Fibroblast of skin of left quadriceps (primary cell): ENCODE measurements at regions not wholly inside any gene's neighbourhood (a gene's known extent, or its start where the extent isn't known, plus 50 kb on each side); places are given as distances from the start of the nearest gene placed in this dataset.

Source experiments
- DNase-seq, 2 experiments: peaks; one replicate each; pipeline ENCODE4 v3.0.0-alpha.2; 2013; ENCODE audit warnings: low read depth in 2 of 2

GRCh38 chr6:91711518-91711917 lies 1124.6 kb upstream of the MAP3K7 start:
- DNase-seq: no peak

- no peak for DNase-seq
Measured at GRCh38 chr6:91710342-91710741, 1123.5 kb upstream of the MAP3K7 start.

GRCh38 chr6:91708534-91708933 lies 1121.7 kb upstream of the MAP3K7 start:
- DNase-seq: no peak

- no peak for DNase-seq
Measured at GRCh38 chr6:91705646-91706045, 1118.8 kb upstream of the MAP3K7 start.

GRCh38 chr6:91704531-91704930 lies 1117.7 kb upstream of the MAP3K7 start:
- peak; percentile 30 to 34 for DNase-seq

GRCh38 chr6:91697010-91697695 lies 1110.3 kb upstream of the MAP3K7 start:
- no peak for DNase-seq

- DNase-seq: no peak
Measured at GRCh38 chr6:91695221-91695620, 1108.3 kb upstream of the MAP3K7 start.

GRCh38 chr6:91694016-91694654 lies 1107.3 kb upstream of the MAP3K7 start:
- peak in 1 of 2 experiments; percentile 2 for DNase-seq

- no peak for DNase-seq
Measured at GRCh38 chr6:91691449-91691848, 1104.6 kb upstream of the MAP3K7 start.

GRCh38 chr6:91683240-91683639 lies 1096.4 kb upstream of the MAP3K7 start:
- no peak for DNase-seq

GRCh38 chr6:91681296-91681695 lies 1094.4 kb upstream of the MAP3K7 start:
- DNase-seq: no peak

GRCh38 chr6:91678679-91679446 lies 1092.0 kb upstream of the MAP3K7 start:
- DNase-seq: no peak

- no peak for DNase-seq
Measured at GRCh38 chr6:91672201-91672600, 1085.3 kb upstream of the MAP3K7 start.

- DNase-seq: no peak
Measured at GRCh38 chr6:91669871-91670268, 1083.0 kb upstream of the MAP3K7 start.

- no peak for DNase-seq
Measured at GRCh38 chr6:91669154-91669870, 1082.4 kb upstream of the MAP3K7 start.

- no peak for DNase-seq
Measured at GRCh38 chr6:91667596-91667995, 1080.7 kb upstream of the MAP3K7 start.

- DNase-seq: no peak
Measured at GRCh38 chr6:91664327-91664959, 1077.6 kb upstream of the MAP3K7 start.

GRCh38 chr6:91660893-91661292 lies 1074.0 kb upstream of the MAP3K7 start:
- DNase-seq: no peak

- DNase-seq: no peak
Measured at GRCh38 chr6:91659891-91660290, 1073.0 kb upstream of the MAP3K7 start.

GRCh38 chr6:91654793-91655192 lies 1067.9 kb upstream of the MAP3K7 start:
- DNase-seq: no peak

- no peak for DNase-seq
Measured at GRCh38 chr6:91654357-91654756, 1067.5 kb upstream of the MAP3K7 start.

GRCh38 chr6:91653895-91654294 lies 1067.0 kb upstream of the MAP3K7 start:
- DNase-seq: no peak
